Transverse colon (tissue), 3 donors: ENCODE measurements at regions not wholly inside any gene's neighbourhood (a gene's known extent, or its start where the extent isn't known, plus 50 kb on each side); places are given as distances from the start of the nearest gene placed in this dataset.

ENCODE experiments used
- CTCF ChIP-seq, 5 experiments: fragments of 200-600 bp in 3 of 5; fragments of 450-650 bp in 2 of 5; sonication (generic) in 3 of 5; IDR thresholded peaks; 1 replicate in 2 of 5; 2 replicates in 3 of 5; pipeline ENCODE4 v1.5.1; 2016 to 2017; ENCODE audit warnings: antibody characterized with exemption in 5 of 5, inconsistent platforms in 3 of 5, mild to moderate bottlenecking in 2 of 5, moderate library complexity in 1 of 5
- POLR2A ChIP-seq: fragments of 450-650 bp; IDR thresholded peaks from one replicate; pipeline ENCODE4 v1.6.1; 2016; ENCODE audit warnings: antibody characterized with exemption, mild to moderate bottlenecking, moderate library complexity

GRCh38 chr17:70881093-70881492 lies 711.8 kb downstream of the KCNJ2 start:
- no peak for TF ChIP-seq CTCF (IDR thresholded peaks at IDR 0.05)
- no peak for TF ChIP-seq POLR2A
